ENCODE measurements at regions not wholly inside any gene's neighbourhood (a gene's known extent, or its start where the extent isn't known, plus 50 kb on each side); places are given as distances from the start of the nearest gene placed in this dataset.
"Not testable (repeated sequence)": the region's sequence is repeated elsewhere in the genome, so short reads cannot be mapped to it uniquely, and the experiment has no call there.

DNA sequence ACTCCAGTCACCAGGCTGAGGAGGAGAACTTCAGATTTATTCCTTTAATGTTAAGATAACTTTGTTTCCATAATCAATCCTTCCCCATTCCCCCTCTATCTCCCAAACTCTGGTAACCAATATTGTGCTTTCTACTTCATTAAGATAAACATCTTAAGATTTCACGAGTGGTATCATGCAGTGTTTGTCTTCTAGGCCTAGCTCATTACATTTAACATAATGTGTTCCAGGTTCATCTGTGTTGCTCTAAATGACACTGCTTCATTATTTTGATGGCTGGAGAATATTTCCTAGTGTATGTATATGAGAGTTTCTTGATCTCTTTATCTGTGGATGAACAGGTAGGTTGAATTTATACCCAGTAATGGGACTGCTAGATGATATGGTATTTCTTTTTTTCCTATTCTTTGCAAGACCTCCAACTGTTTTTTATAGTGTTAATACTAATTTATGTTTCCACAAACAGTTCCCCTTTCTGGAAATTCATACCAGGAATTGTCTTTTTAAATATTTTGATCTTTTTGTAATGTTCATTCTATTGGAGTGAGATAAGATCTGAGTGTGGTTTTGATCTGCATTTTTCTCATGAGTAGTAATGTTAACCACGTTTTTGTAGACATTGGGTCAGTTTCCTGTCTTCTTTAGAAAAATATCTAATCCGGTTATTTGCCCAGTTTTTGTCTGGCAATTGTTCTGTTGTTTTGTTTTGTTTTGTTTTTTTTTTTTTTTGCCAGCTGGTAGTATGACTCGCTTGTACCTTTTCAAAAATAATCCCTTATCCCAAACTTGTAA is 97.3 kb downstream of the POTEH start:
- H3K9me2 ChIP-seq; H3K9me3 ChIP-seq; H3K36me3 ChIP-seq (replicated peaks in 1 of 2; ENCODE audit: control insufficient read depth in 1 of 2, insufficient read depth in 2 of 2, low read length in 1 of 2); H3K4me1 ChIP-seq (ENCODE audit: control insufficient read depth in 1 of 2, insufficient read depth in 2 of 2, low read depth in 1 of 2, low read length in 1 of 2); H3K27me3 ChIP-seq (ENCODE audit: insufficient read depth); H3F3A ChIP-seq (replicated peaks; ENCODE audit: insufficient read depth); DNase-seq; H4K20me1 ChIP-seq (ENCODE audit: insufficient read depth); H2AFZ ChIP-seq (ENCODE audit: low read depth); POLR2A ChIA-PET; CTCF ChIA-PET: not testable (repeated sequence)
- Histone ChIP-seq H3K9ac (peak overlapping the region; percentile 49), H3K4me2 (peak overlapping the region; percentile 51), H3K4me3 (ENCODE audit: low read depth in 2 of 2, low read length in 1 of 2) (peak overlapping the region in 1 of 2 experiments; percentile 22; a peak in 2 of 4 replicates), H3K79me2 (ENCODE audit: insufficient read depth) (peaks cover 15% of the 10 kb centered on the region), H3K27ac (ENCODE audit: low read depth in 2 of 2, low read length in 1 of 2) (peak overlapping the region; percentile 67 to 71)
- 13% methylated on average over 4 of the region's 4 CpGs for WGBS (ENCODE audit: low lambda C conversion rate)
- TF ChIP-seq JUND (IDR thresholded peaks at IDR 0.05) (0 out of 2 replicates have a peak, but pooled peaks have one; percentile 17), GATA2 (CRISPR knock-in tag; IDR thresholded peaks at IDR 0.05) (peak; percentile 58)

GRCh38 chr22:15791557-15791956 is 101.7 kb downstream of the POTEH start:
- DNase-seq; POLR2A ChIA-PET; H3K27ac ChIP-seq (ENCODE audit: low read depth in 2 of 2, low read length in 1 of 2); H3K27me3 ChIP-seq (ENCODE audit: insufficient read depth); H2AFZ ChIP-seq (ENCODE audit: low read depth); H3K9ac ChIP-seq; H3K36me3 ChIP-seq (replicated peaks in 1 of 2; ENCODE audit: control insufficient read depth in 1 of 2, insufficient read depth in 2 of 2, low read length in 1 of 2); H4K20me1 ChIP-seq (ENCODE audit: insufficient read depth); H3K4me2 ChIP-seq; H3F3A ChIP-seq (replicated peaks; ENCODE audit: insufficient read depth); H3K9me2 ChIP-seq; H3K9me3 ChIP-seq; CTCF ChIA-PET; H3K4me3 ChIP-seq (ENCODE audit: low read depth in 2 of 2, low read length in 1 of 2); H3K4me1 ChIP-seq (ENCODE audit: control insufficient read depth in 1 of 2, insufficient read depth in 2 of 2, low read depth in 1 of 2, low read length in 1 of 2); H3K79me2 ChIP-seq (ENCODE audit: insufficient read depth): not testable (repeated sequence)
- WGBS (ENCODE audit: low lambda C conversion rate): 100% methylated on average over 1 of the region's 3 CpGs

- H3K9ac ChIP-seq; CTCF ChIA-PET; H4K20me1 ChIP-seq (ENCODE audit: insufficient read depth); H3K4me3 ChIP-seq (ENCODE audit: low read depth in 2 of 2, low read length in 1 of 2); H2AFZ ChIP-seq (ENCODE audit: low read depth); H3K36me3 ChIP-seq (replicated peaks in 1 of 2; ENCODE audit: control insufficient read depth in 1 of 2, insufficient read depth in 2 of 2, low read length in 1 of 2); H3K9me3 ChIP-seq; H3K27ac ChIP-seq (ENCODE audit: low read depth in 2 of 2, low read length in 1 of 2); H3K4me2 ChIP-seq; H3K9me2 ChIP-seq; H3K4me1 ChIP-seq (ENCODE audit: control insufficient read depth in 1 of 2, insufficient read depth in 2 of 2, low read depth in 1 of 2, low read length in 1 of 2); H3K27me3 ChIP-seq (ENCODE audit: insufficient read depth); DNase-seq; H3F3A ChIP-seq (replicated peaks; ENCODE audit: insufficient read depth); POLR2A ChIA-PET; H3K79me2 ChIP-seq (ENCODE audit: insufficient read depth): not testable (repeated sequence)
- WGBS (ENCODE audit: low lambda C conversion rate): 82% methylated on average over 4 of the region's 6 CpGs
These were observed 110.1 kb downstream of the POTEH start for GRCh38 chr22:15799935-15800334.

GRCh38 chr22:15811141-15811540 is 121.3 kb downstream of the POTEH start:
- H3K9ac ChIP-seq; H3K27me3 ChIP-seq (ENCODE audit: insufficient read depth); DNase-seq; H3F3A ChIP-seq (replicated peaks; ENCODE audit: insufficient read depth); H2AFZ ChIP-seq (ENCODE audit: low read depth); H3K36me3 ChIP-seq (replicated peaks in 1 of 2; ENCODE audit: control insufficient read depth in 1 of 2, insufficient read depth in 2 of 2, low read length in 1 of 2); H3K79me2 ChIP-seq (ENCODE audit: insufficient read depth); H3K27ac ChIP-seq (ENCODE audit: low read depth in 2 of 2, low read length in 1 of 2); H3K4me1 ChIP-seq (ENCODE audit: control insufficient read depth in 1 of 2, insufficient read depth in 2 of 2, low read depth in 1 of 2, low read length in 1 of 2); POLR2A ChIA-PET; H3K4me3 ChIP-seq (ENCODE audit: low read depth in 2 of 2, low read length in 1 of 2); H3K9me3 ChIP-seq; H3K4me2 ChIP-seq; H4K20me1 ChIP-seq (ENCODE audit: insufficient read depth); H3K9me2 ChIP-seq; CTCF ChIA-PET: not testable (repeated sequence)
- WGBS (ENCODE audit: low lambda C conversion rate): 74% methylated on average over 1 of the region's 1 CpG
- TF ChIP-seq, protein P1, sequence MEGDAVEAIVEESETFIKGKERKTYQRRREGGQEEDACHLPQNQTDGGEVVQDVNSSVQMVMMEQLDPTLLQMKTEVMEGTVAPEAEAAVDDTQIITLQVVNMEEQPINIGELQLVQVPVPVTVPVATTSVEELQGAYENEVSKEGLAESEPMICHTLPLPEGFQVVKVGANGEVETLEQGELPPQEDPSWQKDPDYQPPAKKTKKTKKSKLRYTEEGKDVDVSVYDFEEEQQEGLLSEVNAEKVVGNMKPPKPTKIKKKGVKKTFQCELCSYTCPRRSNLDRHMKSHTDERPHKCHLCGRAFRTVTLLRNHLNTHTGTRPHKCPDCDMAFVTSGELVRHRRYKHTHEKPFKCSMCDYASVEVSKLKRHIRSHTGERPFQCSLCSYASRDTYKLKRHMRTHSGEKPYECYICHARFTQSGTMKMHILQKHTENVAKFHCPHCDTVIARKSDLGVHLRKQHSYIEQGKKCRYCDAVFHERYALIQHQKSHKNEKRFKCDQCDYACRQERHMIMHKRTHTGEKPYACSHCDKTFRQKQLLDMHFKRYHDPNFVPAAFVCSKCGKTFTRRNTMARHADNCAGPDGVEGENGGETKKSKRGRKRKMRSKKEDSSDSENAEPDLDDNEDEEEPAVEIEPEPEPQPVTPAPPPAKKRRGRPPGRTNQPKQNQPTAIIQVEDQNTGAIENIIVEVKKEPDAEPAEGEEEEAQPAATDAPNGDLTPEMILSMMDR (IDR thresholded peaks at IDR 0.05): peak; percentile 63

DNA sequence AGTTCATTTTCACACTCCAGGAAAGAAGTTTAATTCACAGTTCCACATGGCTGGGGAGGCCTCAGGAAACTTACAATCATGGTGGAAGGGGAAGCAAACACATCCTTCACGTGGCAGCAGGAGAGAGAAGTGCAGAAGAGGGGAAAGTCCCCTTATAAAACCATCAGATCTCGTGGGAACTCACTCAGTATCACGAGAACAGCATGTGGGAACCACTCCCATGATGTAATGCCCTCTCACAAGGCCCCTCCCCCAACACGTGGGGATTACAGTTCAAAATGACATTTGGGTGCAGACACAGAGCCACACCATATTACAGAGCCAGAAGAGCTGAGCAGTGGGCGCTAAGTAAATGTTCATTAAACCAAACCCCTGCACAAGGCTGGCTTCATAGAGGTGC is 126.0 kb downstream of the POTEH start:
- H3F3A ChIP-seq (replicated peaks; ENCODE audit: insufficient read depth); H3K27me3 ChIP-seq (ENCODE audit: insufficient read depth); H3K4me2 ChIP-seq; H3K4me3 ChIP-seq (ENCODE audit: low read depth in 2 of 2, low read length in 1 of 2); POLR2A ChIA-PET; H4K20me1 ChIP-seq (ENCODE audit: insufficient read depth); H3K9me3 ChIP-seq; H3K36me3 ChIP-seq (replicated peaks in 1 of 2; ENCODE audit: control insufficient read depth in 1 of 2, insufficient read depth in 2 of 2, low read length in 1 of 2); CTCF ChIA-PET; H3K9ac ChIP-seq; H3K9me2 ChIP-seq; H3K27ac ChIP-seq (ENCODE audit: low read depth in 2 of 2, low read length in 1 of 2); H2AFZ ChIP-seq (ENCODE audit: low read depth); H3K4me1 ChIP-seq (ENCODE audit: control insufficient read depth in 1 of 2, insufficient read depth in 2 of 2, low read depth in 1 of 2, low read length in 1 of 2); H3K79me2 ChIP-seq (ENCODE audit: insufficient read depth); DNase-seq: not testable (repeated sequence)
- no CpG with 5 or more reads among the region's 5 CpGs for WGBS (ENCODE audit: low lambda C conversion rate)

DNA sequence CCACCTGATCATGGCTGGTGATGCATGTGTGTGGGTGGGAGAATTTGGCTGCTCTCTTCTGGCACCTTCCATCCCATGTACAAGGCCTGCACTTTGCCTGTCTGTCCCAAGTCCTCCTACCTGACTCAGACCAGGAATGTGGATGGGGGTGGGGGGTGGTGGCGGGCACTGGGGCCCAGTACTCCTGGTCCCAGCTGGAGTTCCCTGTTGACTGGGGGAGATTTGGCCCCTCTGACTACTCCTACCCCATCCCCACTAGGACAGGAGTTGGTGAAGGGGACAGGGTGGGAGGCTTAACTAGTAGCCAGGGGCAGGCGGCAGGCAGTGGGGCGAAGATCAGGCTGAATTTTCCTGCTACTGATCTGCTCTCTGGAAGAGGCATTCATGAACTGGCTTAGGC is 126.6 kb downstream of the POTEH start:
- H4K20me1 ChIP-seq (ENCODE audit: insufficient read depth); H3K27me3 ChIP-seq (ENCODE audit: insufficient read depth); H3F3A ChIP-seq (replicated peaks; ENCODE audit: insufficient read depth); H3K9me3 ChIP-seq; H2AFZ ChIP-seq (ENCODE audit: low read depth); H3K4me3 ChIP-seq (ENCODE audit: low read depth in 2 of 2, low read length in 1 of 2); H3K4me2 ChIP-seq; H3K27ac ChIP-seq (ENCODE audit: low read depth in 2 of 2, low read length in 1 of 2); H3K36me3 ChIP-seq (replicated peaks in 1 of 2; ENCODE audit: control insufficient read depth in 1 of 2, insufficient read depth in 2 of 2, low read length in 1 of 2); H3K4me1 ChIP-seq (ENCODE audit: control insufficient read depth in 1 of 2, insufficient read depth in 2 of 2, low read depth in 1 of 2, low read length in 1 of 2); H3K79me2 ChIP-seq (ENCODE audit: insufficient read depth); H3K9me2 ChIP-seq; H3K9ac ChIP-seq; POLR2A ChIA-PET; DNase-seq; CTCF ChIA-PET: not testable (repeated sequence)
- whole genome bisulfite sequencing (ENCODE audit: low lambda C conversion rate): 88% methylated on average over 2 of the region's 3 CpGs
